ENCODE measurements at regions not wholly inside any gene's neighbourhood (a gene's known extent, or its start where the extent isn't known, plus 50 kb on each side); places are given as distances from the start of the nearest gene placed in this dataset.

- no peak for TF ChIP-seq CTCF (IDR thresholded peaks at IDR 0.05; ENCODE audit: low read depth, low read length)
- no peak for DNase-seq (ENCODE audit: extremely low read depth, low read depth)
Measured at GRCh38 chr2:122651236-122651635, 895.8 kb downstream of the TSN start.

GRCh38 chr2:122651780-122652179 lies 896.3 kb downstream of the TSN start:
- DNase-seq (ENCODE audit: extremely low read depth, low read depth), result no peak
- TF ChIP-seq CTCF (IDR thresholded peaks at IDR 0.05; ENCODE audit: low read depth, low read length), result no peak

GRCh38 chr2:122652670-122653069 lies 897.2 kb downstream of the TSN start:
- TF ChIP-seq CTCF (IDR thresholded peaks at IDR 0.05; ENCODE audit: low read depth, low read length), result no peak
- no peak for DNase-seq (ENCODE audit: extremely low read depth, low read depth)

GRCh38 chr2:122656403-122656802 lies 901.0 kb downstream of the TSN start:
- no peak for TF ChIP-seq CTCF (IDR thresholded peaks at IDR 0.05; ENCODE audit: low read depth, low read length)
- no peak for DNase-seq (ENCODE audit: extremely low read depth, low read depth)

GRCh38 chr2:122660786-122661634 lies 905.6 kb downstream of the TSN start:
- no peak for TF ChIP-seq CTCF (IDR thresholded peaks at IDR 0.05; ENCODE audit: low read depth, low read length)
- no peak for DNase-seq (ENCODE audit: extremely low read depth, low read depth)

- no peak for DNase-seq (ENCODE audit: extremely low read depth, low read depth)
- TF ChIP-seq CTCF (IDR thresholded peaks at IDR 0.05; ENCODE audit: low read depth, low read length), result no peak
Measured at GRCh38 chr2:122663620-122664019, 908.2 kb downstream of the TSN start.

- DNase-seq (ENCODE audit: extremely low read depth, low read depth), result no peak
- no peak for TF ChIP-seq CTCF (IDR thresholded peaks at IDR 0.05; ENCODE audit: low read depth, low read length)
Measured at GRCh38 chr2:122669627-122670026, 914.2 kb downstream of the TSN start.
